Stimulated activated CD8-positive, alpha-beta memory T cell treated with anti-CD3 and anti-CD28 coated beads, Interleukin-7, amount 100 ng/mL, for 4 hours (primary cell): ENCODE measurements at regions not wholly inside any gene's neighbourhood (a gene's known extent, or its start where the extent isn't known, plus 50 kb on each side); places are given as distances from the start of the nearest gene placed in this dataset.
"Not testable (repeated sequence)": the region's sequence is repeated elsewhere in the genome, so short reads cannot be mapped to it uniquely, and the experiment has no call there.

Experiments used
- DNase-seq, 2 donors: peaks; one replicate each; pipeline ENCODE4 v3.0.0-alpha.2; 2020; ENCODE audit warnings: low read depth in 2 of 2

DNA sequence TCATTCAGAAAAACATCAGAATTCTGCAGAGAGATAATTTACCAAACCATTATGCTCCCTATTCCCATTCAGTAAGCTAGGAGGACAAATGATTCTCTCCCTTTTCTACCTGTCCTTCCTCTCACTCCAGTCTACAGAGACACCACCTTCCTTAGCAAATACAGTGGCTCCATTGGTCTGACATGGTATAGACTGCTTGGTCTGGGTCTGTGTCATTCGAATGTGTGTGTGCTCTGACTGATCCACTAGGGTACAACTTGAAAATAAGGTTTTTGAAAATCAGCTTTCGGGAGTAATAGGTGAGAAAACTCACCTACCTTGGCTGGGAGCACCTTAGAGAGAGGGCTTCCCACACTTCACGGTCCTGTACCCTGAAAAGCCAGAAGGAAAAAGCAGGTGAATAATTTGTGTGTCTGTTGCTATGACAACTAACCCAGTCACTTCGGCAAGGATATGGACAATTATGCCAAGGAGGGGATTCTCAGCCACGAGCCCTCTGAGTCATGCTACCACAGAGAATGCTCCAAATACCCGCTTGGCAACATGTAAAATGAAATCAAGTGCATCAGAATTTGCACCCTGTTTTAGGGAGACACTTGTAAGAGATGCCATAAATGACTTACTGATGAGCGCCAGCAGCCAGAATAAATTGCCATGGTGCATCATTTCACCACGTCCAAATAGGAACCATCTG, 114.5 kb upstream of the PRKCQ start:
- DNase-seq: no peak

GRCh38 chr10:6692856-6693255, 112.8 kb upstream of the PRKCQ start:
- DNase-seq: no peak

DNA sequence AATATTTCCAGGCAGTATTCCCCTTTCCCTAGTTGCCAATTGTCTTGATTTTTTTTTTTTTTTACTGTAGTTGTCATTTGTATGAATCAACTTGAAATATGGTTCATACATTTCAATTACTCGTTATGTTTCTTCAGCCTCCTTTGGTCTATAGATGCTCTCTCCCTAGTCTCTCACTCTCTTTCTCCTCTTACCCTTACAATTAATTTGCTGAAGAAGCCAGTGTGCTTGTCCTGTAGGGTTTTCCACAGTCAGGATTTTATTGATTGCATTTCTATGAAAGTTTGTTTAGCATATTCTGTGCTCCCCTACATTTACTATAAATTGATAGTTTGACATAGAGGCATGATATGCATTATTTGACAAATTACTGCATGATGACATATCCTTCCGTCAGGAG, 112.0 kb upstream of the PRKCQ start:
- DNase-seq: no peak

- no peak for DNase-seq
Measured at GRCh38 chr10:6689036-6689435, 109.0 kb upstream of the PRKCQ start.

GRCh38 chr10:6680735-6681134, 100.7 kb upstream of the PRKCQ start:
- no peak for DNase-seq

DNA sequence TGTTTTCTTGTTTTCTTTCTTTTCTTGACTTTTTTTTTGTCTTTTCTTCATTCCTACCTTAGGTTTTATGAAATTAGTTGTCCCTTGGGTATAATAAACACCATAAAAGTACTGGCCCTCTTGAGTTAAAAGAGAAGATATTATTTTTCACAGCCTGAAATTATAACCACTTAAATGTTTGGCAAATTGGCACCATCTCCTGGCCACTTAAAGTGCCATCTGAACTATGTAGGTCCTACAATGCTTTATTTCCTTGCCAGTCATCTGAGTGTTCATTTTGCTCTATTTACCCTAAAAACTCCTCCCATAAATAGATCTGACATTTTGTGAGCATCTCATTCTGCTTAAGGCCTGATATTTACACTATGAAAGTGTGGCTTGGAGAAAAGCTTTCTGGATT, 98.9 kb upstream of the PRKCQ start:
- DNase-seq: no peak

DNA sequence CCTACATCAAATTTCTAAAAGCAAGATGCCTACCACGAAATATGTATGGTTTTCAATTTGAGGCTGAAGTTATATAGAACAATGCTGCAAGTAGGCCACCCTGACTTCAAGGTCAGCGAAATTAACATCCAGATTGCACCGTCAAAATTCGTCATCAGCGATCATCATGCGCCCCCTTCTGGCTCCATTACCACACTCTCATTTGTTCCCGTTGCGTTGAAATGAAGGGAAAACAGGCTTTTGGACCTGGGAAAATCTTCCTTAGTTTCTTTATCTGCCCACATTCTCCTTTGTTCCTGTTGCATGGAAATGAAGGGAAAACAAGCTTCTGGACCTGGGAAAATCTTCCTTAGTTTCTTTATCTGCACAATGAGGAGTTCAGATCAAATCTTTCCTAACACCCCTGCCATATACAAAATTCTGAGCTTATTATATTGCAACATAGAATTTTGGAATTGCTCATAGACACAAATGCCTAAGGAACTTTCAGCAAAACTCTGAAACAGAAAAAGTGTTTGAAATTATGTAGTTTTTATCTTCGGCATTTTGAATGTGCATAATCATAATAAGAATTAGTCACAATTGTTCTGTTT, 98.2 kb upstream of the PRKCQ start:
- peak; percentile 20 to 40 for DNase-seq

DNA sequence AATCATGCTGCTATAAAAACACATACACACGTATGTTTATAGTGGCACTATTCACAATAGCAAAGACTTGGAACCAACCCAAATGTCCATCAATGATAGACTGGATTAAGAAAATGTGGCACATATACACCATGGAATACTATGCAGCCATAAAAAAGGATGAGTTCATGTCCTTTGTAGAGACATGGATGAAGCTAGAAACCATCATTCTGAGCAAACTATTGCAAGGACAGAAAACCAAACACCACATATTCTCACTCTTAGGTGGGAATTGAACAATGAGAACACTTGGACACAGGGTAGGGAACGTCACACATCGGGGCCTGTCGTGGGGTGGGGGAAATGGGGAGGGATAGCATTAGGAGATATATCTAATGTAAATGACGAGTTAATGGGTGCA, 97.1 kb upstream of the PRKCQ start:
- DNase-seq: not testable (repeated sequence)

- DNase-seq: no peak
Measured at GRCh38 chr10:6674291-6674690, 94.2 kb upstream of the PRKCQ start.

GRCh38 chr10:6671976-6672375, 91.9 kb upstream of the PRKCQ start:
- no peak for DNase-seq

GRCh38 chr10:6669269-6669859, 89.3 kb upstream of the PRKCQ start:
- no peak for DNase-seq

GRCh38 chr10:6667679-6668270, 87.7 kb upstream of the PRKCQ start:
- DNase-seq: peak in 1 of 2 donors; percentile 7

- DNase-seq: no peak
Measured at GRCh38 chr10:6667150-6667549, 87.1 kb upstream of the PRKCQ start.

GRCh38 chr10:6665847-6666246, 85.8 kb upstream of the PRKCQ start:
- DNase-seq: peak in 1 of 2 donors; percentile 25

DNA sequence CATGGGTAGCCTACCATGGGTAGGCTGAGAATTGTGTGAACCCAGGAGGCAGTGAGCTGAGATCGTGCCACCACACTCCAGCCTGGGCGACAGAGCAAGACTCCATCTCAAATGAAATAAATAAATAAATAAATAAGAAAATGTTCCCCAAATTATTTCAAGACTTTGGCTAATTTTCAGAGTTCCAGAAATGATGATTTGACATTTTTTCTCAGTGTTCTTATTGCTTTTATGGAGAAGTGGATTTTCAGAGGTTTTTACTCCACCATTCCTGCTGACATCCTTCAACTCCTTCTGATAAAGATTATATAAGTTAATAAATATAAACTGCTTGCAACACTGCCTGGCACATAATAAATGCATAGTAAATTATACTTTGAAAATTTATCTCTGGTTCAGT, 80.4 kb upstream of the PRKCQ start:
- DNase-seq: no peak

DNA sequence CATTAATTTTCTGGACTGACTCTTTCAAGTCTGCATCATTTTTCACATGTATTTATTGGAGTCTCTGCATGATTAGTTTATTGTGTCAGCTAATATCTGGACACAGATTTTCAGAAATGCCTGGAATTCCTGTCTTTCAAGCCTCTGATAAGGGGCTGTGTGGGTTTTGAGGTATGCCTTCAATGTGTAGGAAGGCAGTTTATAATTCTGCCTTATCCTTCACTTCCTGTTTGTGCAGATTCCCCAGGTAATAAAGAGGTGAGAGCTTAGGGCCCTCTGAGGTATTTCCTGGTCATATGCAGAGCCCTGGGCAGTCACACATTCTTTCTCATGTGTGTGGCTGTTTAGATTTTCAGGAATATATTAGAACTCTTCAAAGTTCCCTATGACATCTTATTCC, 79.4 kb upstream of the PRKCQ start:
- DNase-seq: no peak

GRCh38 chr10:6657669-6658068, 77.6 kb upstream of the PRKCQ start:
- no peak for DNase-seq

DNA sequence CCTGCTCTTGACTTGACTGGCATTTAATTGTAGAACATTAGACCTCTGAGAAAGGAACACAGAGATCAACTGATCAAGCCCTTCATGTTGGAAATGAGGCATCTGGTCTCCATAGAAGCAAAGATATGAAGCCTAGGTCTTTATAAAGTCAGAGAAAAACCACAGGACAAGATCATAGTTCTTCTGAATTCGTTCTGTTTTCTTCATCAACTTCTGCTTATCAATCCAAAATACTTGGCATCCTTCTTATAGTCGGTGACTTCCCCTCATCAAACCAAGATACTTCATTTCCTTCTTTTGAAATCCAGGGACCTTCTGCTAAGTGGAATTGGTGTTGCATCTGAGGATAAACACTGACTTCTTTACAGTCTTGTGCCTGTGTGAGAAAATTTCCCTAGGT, 77.1 kb upstream of the PRKCQ start:
- DNase-seq: no peak

GRCh38 chr10:6654571-6654970, 74.5 kb upstream of the PRKCQ start:
- DNase-seq: no peak

DNA sequence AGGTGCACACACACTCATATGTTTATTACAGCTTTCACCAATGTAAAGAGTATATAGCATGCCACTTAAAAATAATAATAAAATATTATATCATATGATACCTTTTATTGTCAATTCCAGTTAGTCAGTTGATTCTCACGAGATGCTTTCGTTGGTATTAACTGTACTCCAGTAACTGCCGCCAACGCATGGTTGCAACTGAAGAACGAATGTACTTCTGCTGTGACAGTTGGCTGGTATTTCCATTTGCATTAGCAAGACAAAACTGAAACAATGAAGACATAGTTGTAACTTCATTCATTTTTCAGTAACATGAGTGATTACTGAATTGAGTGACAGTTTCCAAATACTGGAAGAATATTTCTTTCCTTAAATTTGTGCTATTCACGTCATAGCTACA, 70.5 kb upstream of the PRKCQ start:
- DNase-seq: no peak

DNA sequence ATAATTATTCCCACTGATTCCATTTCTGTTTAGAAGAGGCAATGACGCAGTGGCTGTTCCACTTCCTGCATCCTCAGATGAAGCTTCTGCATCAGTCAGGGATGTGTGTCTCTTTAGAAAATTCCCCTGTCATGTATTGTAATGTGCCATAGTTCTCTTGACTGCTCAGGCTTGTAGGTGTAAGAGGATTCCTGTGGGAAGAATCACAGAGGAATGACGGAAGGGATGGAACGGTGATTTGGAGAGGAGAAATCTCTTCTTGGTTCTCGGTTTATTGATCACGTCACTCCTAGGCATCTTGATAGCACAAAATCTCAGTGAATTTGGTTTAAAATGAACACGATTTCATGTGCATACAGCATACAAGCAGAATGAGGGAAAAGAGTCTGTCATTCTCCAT, 69.8 kb upstream of the PRKCQ start:
- no peak for DNase-seq

DNA sequence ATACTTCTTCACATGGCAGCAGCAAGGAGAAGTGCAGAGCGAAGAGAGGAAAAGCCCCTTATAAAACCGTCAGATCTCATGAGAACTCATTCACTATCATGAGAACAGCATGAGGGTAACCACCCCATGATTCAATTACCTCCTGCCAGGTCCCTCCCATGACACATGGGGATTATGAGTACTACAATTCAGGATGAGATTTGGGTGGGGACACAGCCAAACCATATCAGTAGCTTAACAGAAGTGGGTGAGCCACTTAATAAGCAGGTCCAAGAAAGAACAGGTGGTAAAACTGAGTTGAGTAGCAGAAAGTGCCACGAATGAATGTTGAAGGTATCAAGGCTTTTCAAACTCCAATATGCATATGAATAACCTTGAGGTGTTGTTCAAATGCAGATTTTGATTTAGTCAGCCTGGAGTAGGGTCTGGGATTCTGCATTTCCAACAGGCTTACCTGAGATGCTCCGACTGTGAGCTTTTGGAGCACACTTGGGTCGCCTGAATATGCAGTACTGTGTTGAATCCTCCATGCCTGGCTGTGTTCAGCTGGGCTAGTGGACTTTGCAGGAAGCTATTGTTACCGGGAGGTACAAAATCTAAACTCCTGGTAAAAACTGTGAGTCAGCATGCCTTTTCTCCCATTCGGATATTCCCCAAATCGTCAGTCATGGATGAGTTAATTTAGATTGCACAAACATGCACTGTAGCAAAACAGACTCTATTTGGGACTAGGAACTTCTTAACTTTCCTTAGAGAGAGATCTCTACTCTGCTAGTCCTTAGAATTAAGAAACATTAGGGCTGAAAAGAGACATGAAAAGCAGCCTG, 69.0 kb upstream of the PRKCQ start:
- no peak for DNase-seq
